NCI-H1694 (cell line): ENCODE measurements at regions not wholly inside any gene's neighbourhood (a gene's known extent, or its start where the extent isn't known, plus 50 kb on each side); places are given as distances from the start of the nearest gene placed in this dataset.
"Not testable (repeated sequence)": the region's sequence is repeated elsewhere in the genome, so short reads cannot be mapped to it uniquely, and the experiment has no call there.

ENCODE experiments used
- DNase-seq: peaks from one replicate; lab custom pipeline; 2025; lab: John Stamatoyannopoulos, UW

- not testable (repeated sequence) for DNase-seq
Observed at GRCh38 chr9:85792057-85792456, 50.3 kb upstream of the AGTPBP1 start.

GRCh38 chr9:85802978-85803695 is 61.4 kb upstream of the AGTPBP1 start:
- not testable (repeated sequence) for DNase-seq

GRCh38 chr9:85804847-85805133 is 63.0 kb upstream of the AGTPBP1 start:
- DNase-seq = not testable (repeated sequence)

- peak; percentile 7 for DNase-seq
Observed at GRCh38 chr9:85805134-85806005, 63.6 kb upstream of the AGTPBP1 start.

GRCh38 chr9:85808329-85808728 is 66.6 kb upstream of the AGTPBP1 start:
- not testable (repeated sequence) for DNase-seq

- DNase-seq = not testable (repeated sequence)
Observed at GRCh38 chr9:85813388-85813787, 71.6 kb upstream of the AGTPBP1 start.

- not testable (repeated sequence) for DNase-seq
Observed at GRCh38 chr9:85814800-85815199, 73.0 kb upstream of the AGTPBP1 start.

GRCh38 chr9:85818971-85819370 is 77.2 kb upstream of the AGTPBP1 start:
- DNase-seq = peak; percentile 8

- not testable (repeated sequence) for DNase-seq
Observed at GRCh38 chr9:85820598-85820997, 78.8 kb upstream of the AGTPBP1 start.

GRCh38 chr9:85824949-85825348 is 83.2 kb upstream of the AGTPBP1 start:
- peak; percentile 9 for DNase-seq

- DNase-seq = not testable (repeated sequence)
Observed at GRCh38 chr9:85834591-85834990, 92.8 kb upstream of the AGTPBP1 start.

- not testable (repeated sequence) for DNase-seq
Observed at GRCh38 chr9:85843949-85844348, 97.0 kb upstream of the NAA35 start.

GRCh38 chr9:85847782-85848181 is 93.2 kb upstream of the NAA35 start:
- DNase-seq = not testable (repeated sequence)

- DNase-seq = no peak
Observed at GRCh38 chr9:85858056-85858750, 82.7 kb upstream of the NAA35 start.

- DNase-seq = no peak
Observed at GRCh38 chr9:85859765-85860164, 81.2 kb upstream of the NAA35 start.

- not testable (repeated sequence) for DNase-seq
Observed at GRCh38 chr9:85861882-85862281, 79.1 kb upstream of the NAA35 start.

GRCh38 chr9:85863875-85864274 is 77.1 kb upstream of the NAA35 start:
- DNase-seq = no peak

GRCh38 chr9:85871008-85871407 is 69.9 kb upstream of the NAA35 start:
- DNase-seq = no peak

GRCh38 chr9:85871683-85872082 is 69.3 kb upstream of the NAA35 start:
- DNase-seq = not testable (repeated sequence)

- DNase-seq = no peak
Observed at GRCh38 chr9:85872463-85872862, 68.5 kb upstream of the NAA35 start.

- DNase-seq = no peak
Observed at GRCh38 chr9:85876628-85877027, 64.3 kb upstream of the NAA35 start.

- DNase-seq = not testable (repeated sequence)
Observed at GRCh38 chr9:85878872-85879597, 61.9 kb upstream of the NAA35 start.
